ENCODE measurements at regions not wholly inside any gene's neighbourhood (a gene's known extent, or its start where the extent isn't known, plus 50 kb on each side); places are given as distances from the start of the nearest gene placed in this dataset.

DNA sequence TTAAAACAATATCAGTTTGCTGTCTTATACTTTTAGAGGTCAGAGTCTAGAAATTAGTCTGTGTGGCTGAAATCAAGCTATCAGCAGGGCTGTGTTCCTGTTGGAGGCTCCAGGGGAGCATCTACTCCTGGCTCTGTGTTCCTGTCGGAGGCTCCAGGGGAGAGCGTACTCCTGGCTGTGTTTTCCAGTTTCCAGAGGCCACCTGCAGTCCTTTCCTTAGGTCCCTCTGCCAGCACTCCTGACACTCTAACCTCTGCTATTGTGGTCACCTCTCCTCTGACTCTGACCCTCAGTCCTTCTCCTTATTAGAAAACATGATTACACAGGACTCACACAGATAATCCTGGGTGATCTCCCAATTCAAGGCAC lies 1140.7 kb upstream of the TMEM132C start:
- POLR2A ChIA-PET, result no interaction called here
- no peaks in the 10 kb centered on the region for H3K27me3 ChIP-seq (replicated peaks in 1 of 2; ENCODE audit: control insufficient read depth in 2 of 2, insufficient read depth in 2 of 2, low read length in 1 of 2)
- peak overlapping the region; percentile 63 for H3K27ac ChIP-seq (ENCODE audit: control insufficient read depth, insufficient read depth)
- RAD21 ChIA-PET (ENCODE audit: unreplicated experiment), result no interaction called here
- intact Hi-C loops (cut with micrococcal nuclease; ENCODE audit: unreplicated experiment) (no loop called here), in situ Hi-C loops (cut with MboI) (no loop called here)
- SMC1A ChIA-PET (ENCODE audit: uncharacterized antibody, unreplicated experiment), result interaction anchor here (0.9 kb wide), 1 partner anchor 10 kb away, joined by 3 read pairs; no protein-coding TSS in a partner anchor
- DNase-seq (ENCODE audit: low read depth, low spot score) (no peak), ATAC-seq (peak; percentile 30), FAIRE-seq (no peak)
- TF ChIP-seq ATF7 (IDR thresholded peaks at IDR 0.05; ENCODE audit: low read depth), result no peak
- TF ChIP-seq NR2F1 (conservative IDR thresholded peaks at IDR 0.05), result no peak
- no peak for TF ChIP-seq STAT3 (IDR thresholded peaks at IDR 0.05; ENCODE audit: low read depth, low read length)
- TF ChIP-seq NRF1 (conservative IDR thresholded peaks at IDR 0.05; ENCODE audit: low read depth, low read length), result no peak
- no peak for TF ChIP-seq SP1 (IDR thresholded peaks at IDR 0.05; ENCODE audit: low read depth, low read length)
- TF ChIP-seq EGR1 (IDR thresholded peaks at IDR 0.05; ENCODE audit: borderline replicate concordance in 1 of 2, low read depth in 2 of 2, low read length in 2 of 2), result no peak
- TF ChIP-seq CREB1 (IDR thresholded peaks at IDR 0.05; ENCODE audit: low read depth), result no peak
- no peak for TF ChIP-seq NBN (IDR thresholded peaks at IDR 0.05)
- TF ChIP-seq MTA2 (IDR thresholded peaks at IDR 0.05; ENCODE audit: low read depth), result no peak
- no peak for TF ChIP-seq SREBF1 (IDR thresholded peaks at IDR 0.05; ENCODE audit: low read length)
- no peak for TF ChIP-seq CBFB (IDR thresholded peaks at IDR 0.05; ENCODE audit: low read depth)
- TF ChIP-seq ASH2L (IDR thresholded peaks at IDR 0.05; ENCODE audit: borderline replicate concordance, low read depth), result no peak
- TF ChIP-seq MXI1 (IDR thresholded peaks at IDR 0.05; ENCODE audit: low read depth, low read length), result no peak
- no peak overlapping the region for H3K4me3 ChIP-seq
- WGBS (ENCODE audit: insufficient coverage, insufficient replicate concordance, low lambda C conversion rate, missing lambda C conversion rate), result 20% methylated on average over 2 of the region's 2 CpGs
- peak overlapping the region; percentile 62 for H3K4me2 ChIP-seq (ENCODE audit: control insufficient read depth, insufficient read depth)
- H3K4me1 ChIP-seq (ENCODE audit: control insufficient read depth, insufficient read depth, low read length), result peaks cover 3% of the 10 kb centered on the region; the same call in 1 of the 2 replicates
- no peaks in the 10 kb centered on the region for H3K79me2 ChIP-seq (ENCODE audit: control insufficient read depth, insufficient read depth, low read length)
- no peaks in the 10 kb centered on the region; the same call in 1 of the 2 replicates for H4K20me1 ChIP-seq (ENCODE audit: control insufficient read depth, insufficient read depth)
- no peak overlapping the region for H3K9ac ChIP-seq (ENCODE audit: control insufficient read depth, insufficient read depth, low read length)
- H3K36me3 ChIP-seq (ENCODE audit: control insufficient read depth in 2 of 2, insufficient read depth in 2 of 2, low read length in 1 of 2), result no peaks in the 10 kb centered on the region
- H2AFZ ChIP-seq (ENCODE audit: control insufficient read depth, low read depth, low read length), result no peak overlapping the region
- H3K9me3 ChIP-seq (replicated peaks; ENCODE audit: control insufficient read depth, insufficient read depth, low read length), result no peaks in the 10 kb centered on the region; the same call in 2 of the 3 replicates
- BruUV-seq (replicated peaks), result no TSS peak
- CTCF ChIA-PET, result no interaction called here
